Effector memory CD8-positive, alpha-beta T cell (primary cell): ENCODE measurements at regions not wholly inside any gene's neighbourhood (a gene's known extent, or its start where the extent isn't known, plus 50 kb on each side); places are given as distances from the start of the nearest gene placed in this dataset.

Experiments used
- ATAC-seq: fragments of 150-1000 bp; cut with Tn5 transposase; replicated peaks from 2 replicates; pipeline ENCODE4 v1.10.0; 2021; ENCODE audit warnings: mild to moderate bottlenecking, moderate library complexity
- DNase-seq, 3 experiments: peaks; one replicate each; pipeline ENCODE4 v3.0.0; 2021
- H3K27ac Mint-ChIP-seq, 2 donors: one replicate each; pipeline ENCODE4 v1.8.0; 2022; ENCODE audit warnings: mild to moderate bottlenecking in 2 of 2, mixed read lengths in 2 of 2, moderate library complexity in 2 of 2
- H3K27me3 Mint-ChIP-seq, 2 donors: one replicate each; pipeline ENCODE4 v1.8.0; 2022; ENCODE audit warnings: mixed read lengths in 2 of 2
- H3K36me3 Mint-ChIP-seq: one replicate; pipeline ENCODE4 v1.8.0; 2022; ENCODE audit warnings: mild to moderate bottlenecking, moderate library complexity, mixed read lengths; ENCODE audit not compliant: insufficient read depth
- H3K4me1 Mint-ChIP-seq, 2 donors: one replicate each; pipeline ENCODE4 v1.8.0; 2022; ENCODE audit warnings: low read depth in 2 of 2, mixed read lengths in 2 of 2
- H3K4me3 Mint-ChIP-seq, 2 donors: one replicate each; pipeline ENCODE4 v1.8.0; 2022; ENCODE audit warnings: mild to moderate bottlenecking in 2 of 2, mixed read lengths in 2 of 2, moderate library complexity in 2 of 2
- H3K9me3 Mint-ChIP-seq, 2 donors: one replicate each; pipeline ENCODE4 v1.8.0; 2022; ENCODE audit warnings: mixed read lengths in 2 of 2

GRCh38 chr9:82552784-82553183 is 510.2 kb downstream of the RASEF start:
- Mint-ChIP-seq H3K27ac (no peak overlapping the region), H3K4me1 (no peaks in the 10 kb centered on the region), H3K9me3 (peaks cover 0 to 6% of the 10 kb centered on the region in 2 donors), H3K4me3 (no peak overlapping the region), H3K27me3 (no peaks in the 10 kb centered on the region), H3K36me3 (no peaks in the 10 kb centered on the region)
- ATAC-seq (no peak), DNase-seq (no peak)

GRCh38 chr9:82553654-82554366 is 509.1 kb downstream of the RASEF start:
- H3K27ac Mint-ChIP-seq = no peak overlapping the region
- peaks cover 0 to 6% of the 10 kb centered on the region in 2 donors for H3K9me3 Mint-ChIP-seq
- no peak for DNase-seq
- no peaks in the 10 kb centered on the region for H3K36me3 Mint-ChIP-seq
- H3K4me1 Mint-ChIP-seq = no peaks in the 10 kb centered on the region
- no peak for ATAC-seq
- H3K27me3 Mint-ChIP-seq = no peaks in the 10 kb centered on the region
- no peak overlapping the region for H3K4me3 Mint-ChIP-seq

- H3K4me3 Mint-ChIP-seq = no peak overlapping the region
- ATAC-seq = no peak
- no peak overlapping the region for H3K27ac Mint-ChIP-seq
- H3K36me3 Mint-ChIP-seq = no peaks in the 10 kb centered on the region
- no peaks in the 10 kb centered on the region for H3K27me3 Mint-ChIP-seq
- H3K4me1 Mint-ChIP-seq = no peaks in the 10 kb centered on the region
- peaks cover 0 to 6% of the 10 kb centered on the region in 2 donors for H3K9me3 Mint-ChIP-seq
- DNase-seq = no peak
Measured at GRCh38 chr9:82554381-82554780, 508.6 kb downstream of the RASEF start.

GRCh38 chr9:82555031-82555430 is 507.9 kb downstream of the RASEF start:
- no peaks in the 10 kb centered on the region for H3K4me1 Mint-ChIP-seq
- H3K27me3 Mint-ChIP-seq = no peaks in the 10 kb centered on the region
- ATAC-seq (no peak), DNase-seq (no peak)
- H3K9me3 Mint-ChIP-seq = peaks cover 0 to 6% of the 10 kb centered on the region in 2 donors
- H3K36me3 Mint-ChIP-seq = no peaks in the 10 kb centered on the region
- H3K4me3 Mint-ChIP-seq = no peak overlapping the region
- H3K27ac Mint-ChIP-seq = no peak overlapping the region

- H3K27ac Mint-ChIP-seq = no peak overlapping the region
- no peak for ATAC-seq
- H3K27me3 Mint-ChIP-seq = no peaks in the 10 kb centered on the region
- H3K4me3 Mint-ChIP-seq = no peak overlapping the region
- no peak for DNase-seq
- H3K36me3 Mint-ChIP-seq = no peaks in the 10 kb centered on the region
- no peaks in the 10 kb centered on the region for H3K4me1 Mint-ChIP-seq
- H3K9me3 Mint-ChIP-seq = peaks cover 0 to 6% of the 10 kb centered on the region in 2 donors
Measured at GRCh38 chr9:82555431-82556051, 507.4 kb downstream of the RASEF start.

GRCh38 chr9:82558346-82558745 is 504.6 kb downstream of the RASEF start:
- Mint-ChIP-seq H3K4me1 (no peaks in the 10 kb centered on the region), H3K4me3 (no peak overlapping the region), H3K36me3 (no peaks in the 10 kb centered on the region), H3K27ac (no peak overlapping the region), H3K9me3 (peaks cover 0 to 3% of the 10 kb centered on the region in 2 donors), H3K27me3 (no peaks in the 10 kb centered on the region)
- DNase-seq (no peak), ATAC-seq (no peak)

- H3K4me3 Mint-ChIP-seq = no peak overlapping the region
- ATAC-seq = no peak
Measured at GRCh38 chr9:82558855-82559630, 503.9 kb downstream of the RASEF start.

GRCh38 chr9:82560036-82560435 is 502.9 kb downstream of the RASEF start:
- H3K9me3 Mint-ChIP-seq = no peaks in the 10 kb centered on the region
- no peak for ATAC-seq
- H3K36me3 Mint-ChIP-seq = no peaks in the 10 kb centered on the region
- no peaks in the 10 kb centered on the region for H3K4me1 Mint-ChIP-seq
- no peak for DNase-seq
- H3K27me3 Mint-ChIP-seq = no peaks in the 10 kb centered on the region
- H3K27ac Mint-ChIP-seq = no peak overlapping the region
- no peak overlapping the region for H3K4me3 Mint-ChIP-seq

More at GRCh38 chr9:82558855-82559630, 503.9 kb downstream of the RASEF start:
- no peaks in the 10 kb centered on the region for H3K36me3 Mint-ChIP-seq
- no peak for DNase-seq
- H3K9me3 Mint-ChIP-seq = no peaks in the 10 kb centered on the region
- H3K27me3 Mint-ChIP-seq = no peaks in the 10 kb centered on the region
- no peak overlapping the region for H3K27ac Mint-ChIP-seq
- no peaks in the 10 kb centered on the region for H3K4me1 Mint-ChIP-seq

- Mint-ChIP-seq H3K27me3 (no peaks in the 10 kb centered on the region), H3K36me3 (no peaks in the 10 kb centered on the region), H3K27ac (no peak overlapping the region), H3K4me1 (no peaks in the 10 kb centered on the region), H3K9me3 (no peaks in the 10 kb centered on the region), H3K4me3 (no peak overlapping the region)
- DNase-seq (no peak), ATAC-seq (no peak)
Measured at GRCh38 chr9:82560457-82560904, 502.5 kb downstream of the RASEF start.

GRCh38 chr9:82563094-82563493 is 499.8 kb downstream of the RASEF start:
- Mint-ChIP-seq H3K9me3 (peaks cover 0 to 1% of the 10 kb centered on the region in 2 donors), H3K27ac (no peak overlapping the region), H3K4me1 (no peaks in the 10 kb centered on the region), H3K4me3 (no peak overlapping the region), H3K27me3 (no peaks in the 10 kb centered on the region), H3K36me3 (no peaks in the 10 kb centered on the region)
- no peak for DNase-seq
- no peak for ATAC-seq

- DNase-seq (no peak), ATAC-seq (no peak)
- Mint-ChIP-seq H3K9me3 (peaks cover under 1 to 1% of the 10 kb centered on the region in 2 donors), H3K27ac (no peak overlapping the region), H3K27me3 (no peaks in the 10 kb centered on the region), H3K4me1 (no peaks in the 10 kb centered on the region), H3K36me3 (no peaks in the 10 kb centered on the region), H3K4me3 (no peak overlapping the region)
Measured at GRCh38 chr9:82563841-82564240, 499.1 kb downstream of the RASEF start.

GRCh38 chr9:82565188-82565969 is 497.6 kb downstream of the RASEF start:
- H3K27ac Mint-ChIP-seq = no peak overlapping the region

GRCh38 chr9:82567953-82568352 is 495.0 kb downstream of the RASEF start:
- H3K27me3 Mint-ChIP-seq = no peaks in the 10 kb centered on the region
- no peaks in the 10 kb centered on the region for H3K36me3 Mint-ChIP-seq
- H3K4me3 Mint-ChIP-seq = no peak overlapping the region
- H3K27ac Mint-ChIP-seq = no peak overlapping the region
- H3K9me3 Mint-ChIP-seq = peaks cover 6 to 7% of the 10 kb centered on the region in 2 donors
- H3K4me1 Mint-ChIP-seq = no peaks in the 10 kb centered on the region
- ATAC-seq (no peak), DNase-seq (no peak)

More at GRCh38 chr9:82565188-82565969, 497.6 kb downstream of the RASEF start:
- Mint-ChIP-seq H3K9me3 (peaks cover 6 to 7% of the 10 kb centered on the region in 2 donors), H3K27me3 (no peaks in the 10 kb centered on the region), H3K36me3 (no peaks in the 10 kb centered on the region), H3K4me3 (no peak overlapping the region), H3K4me1 (no peaks in the 10 kb centered on the region)
- DNase-seq = no peak
- no peak for ATAC-seq
